Keratinocyte (primary cell): ENCODE measurements at regions not wholly inside any gene's neighbourhood (a gene's known extent, or its start where the extent isn't known, plus 50 kb on each side); places are given as distances from the start of the nearest gene placed in this dataset.

Experiments used
- DNase-seq: peaks from one replicate; pipeline ENCODE4 v3.0.0-alpha.2; 2011; ENCODE audit warnings: low read depth, missing footprints, low spot score
- FAIRE-seq: peaks from 2 replicates; lab custom pipeline; 2011; peaks lifted over from hg19 to GRCh38; lab: Jason Lieb, UNC
- H2AFZ ChIP-seq: 2 replicates; pipeline ENCODE4 v1.6.0; 2012; ENCODE audit warnings: low read length, control low read depth, inconsistent platforms; ENCODE audit not compliant: control insufficient read depth
- H3K27ac ChIP-seq: 2 replicates; pipeline ENCODE4 v1.5.1; 2011; ENCODE audit warnings: low read length; ENCODE audit not compliant: control insufficient read depth, insufficient read depth
- H3K27me3 ChIP-seq: 3 replicates; pipeline ENCODE4 v1.6.0; 2011; ENCODE audit warnings: low read length; ENCODE audit not compliant: control insufficient read depth, insufficient read depth; ENCODE audit errors: extremely low read depth
- H3K36me3 ChIP-seq, 2 experiments: 2 replicates in 1 of 2; 3 replicates in 1 of 2; pipeline ENCODE4 v1.5.1; 2011; ENCODE audit warnings: low read length in 2 of 2, mild to moderate bottlenecking in 1 of 2; ENCODE audit not compliant: control insufficient read depth in 2 of 2, insufficient read depth in 2 of 2; ENCODE audit errors: extremely low read depth in 1 of 2
- H3K4me1 ChIP-seq: 3 replicates; pipeline ENCODE4 v1.5.1; 2011; ENCODE audit warnings: low read length; ENCODE audit not compliant: control insufficient read depth, insufficient read depth; ENCODE audit errors: extremely low read depth
- H3K4me2 ChIP-seq: 3 replicates; pipeline ENCODE4 v1.6.0; 2011; ENCODE audit warnings: low read depth, low read length; ENCODE audit not compliant: control insufficient read depth, insufficient read depth; ENCODE audit errors: extremely low read depth
- H3K4me3 ChIP-seq, 3 experiments: fragments of 200-600 bp in 1 of 3; sonication (generic) in 1 of 3; 2 replicates in 2 of 3; 3 replicates in 1 of 3; pipeline ENCODE4 v1.5.1; 2011 to 2016; ENCODE audit warnings: low read length in 3 of 3, mild to moderate bottlenecking in 3 of 3, control low read depth in 2 of 3, inconsistent platforms in 1 of 3, low read depth in 1 of 3, mixed read lengths in 1 of 3, mixed run types in 1 of 3, moderate library complexity in 1 of 3; ENCODE audit not compliant: control insufficient read depth in 2 of 3, insufficient read depth in 2 of 3; ENCODE audit errors: extremely low read depth in 1 of 3
- H3K79me2 ChIP-seq: 2 replicates; pipeline ENCODE4 v1.6.0; 2012; ENCODE audit warnings: low read length; ENCODE audit not compliant: control insufficient read depth, insufficient read depth
- H3K9ac ChIP-seq: 3 replicates; pipeline ENCODE4 v1.6.0; 2011; ENCODE audit warnings: low read length; ENCODE audit not compliant: control insufficient read depth, insufficient read depth; ENCODE audit errors: extremely low read depth
- H3K9me1 ChIP-seq: 3 replicates; pipeline ENCODE4 v1.6.0; 2011; ENCODE audit warnings: low read length; ENCODE audit not compliant: control insufficient read depth, insufficient read depth; ENCODE audit errors: extremely low read depth
- H3K9me3 ChIP-seq: 2 replicates; pipeline ENCODE4 v1.5.1; 2012; ENCODE audit warnings: low read depth, low read length; ENCODE audit not compliant: control insufficient read depth
- H4K20me1 ChIP-seq: 3 replicates; pipeline ENCODE4 v1.6.0; 2011; ENCODE audit warnings: low read length; ENCODE audit not compliant: control insufficient read depth, insufficient read depth; ENCODE audit errors: extremely low read depth
- EZH2 ChIP-seq: IDR thresholded peaks from one replicate; pipeline ENCODE4 v1.6.1; 2012; ENCODE audit warnings: inconsistent platforms, mild to moderate bottlenecking, low read length, moderate library complexity
- dilution Hi-C: fragments of 300-500 bp; cut with MboI; formaldehyde crosslinking; loops from one replicate; pipeline ENCODE4 v1.7.0; 2020; ENCODE audit warnings: low sequenced_read_pairs; ENCODE audit not compliant: extremely low pct_ligation_motif_present
- TF ChIP-seq, protein P1 (sequence below), 3 experiments: IDR thresholded peaks in 1 of 3; conservative IDR thresholded peaks in 1 of 3; optimal IDR thresholded peaks in 1 of 3; 2 replicates in 2 of 3; 3 replicates in 1 of 3; pipeline versions ENCODE3 to v1.5.1; 2011; ENCODE audit warnings: low read length in 3 of 3, mild to moderate bottlenecking in 3 of 3, moderate library complexity in 2 of 3, control low read depth in 1 of 3, inconsistent platforms in 1 of 3; ENCODE audit not compliant: insufficient read depth in 2 of 3; ENCODE audit errors: extremely low read depth in 1 of 3

- Histone ChIP-seq H3K4me1 (no peaks in the 10 kb centered on the region), H2AFZ (no peak overlapping the region), H3K27me3 (no peaks in the 10 kb centered on the region), H3K36me3 (no peaks in the 10 kb centered on the region), H3K4me3 (no peak overlapping the region), H3K9me3 (no peaks in the 10 kb centered on the region), H3K79me2 (no peaks in the 10 kb centered on the region), H3K4me2 (no peak overlapping the region), H3K27ac (no peak overlapping the region), H3K9me1 (no peaks in the 10 kb centered on the region), H3K9ac (no peak overlapping the region), H4K20me1 (no peaks in the 10 kb centered on the region)
- DNase-seq (no peak), FAIRE-seq (no peak)
- dilution Hi-C loops: no loop called here
- no peak for TF ChIP-seq EZH2
- TF ChIP-seq, protein P1, sequence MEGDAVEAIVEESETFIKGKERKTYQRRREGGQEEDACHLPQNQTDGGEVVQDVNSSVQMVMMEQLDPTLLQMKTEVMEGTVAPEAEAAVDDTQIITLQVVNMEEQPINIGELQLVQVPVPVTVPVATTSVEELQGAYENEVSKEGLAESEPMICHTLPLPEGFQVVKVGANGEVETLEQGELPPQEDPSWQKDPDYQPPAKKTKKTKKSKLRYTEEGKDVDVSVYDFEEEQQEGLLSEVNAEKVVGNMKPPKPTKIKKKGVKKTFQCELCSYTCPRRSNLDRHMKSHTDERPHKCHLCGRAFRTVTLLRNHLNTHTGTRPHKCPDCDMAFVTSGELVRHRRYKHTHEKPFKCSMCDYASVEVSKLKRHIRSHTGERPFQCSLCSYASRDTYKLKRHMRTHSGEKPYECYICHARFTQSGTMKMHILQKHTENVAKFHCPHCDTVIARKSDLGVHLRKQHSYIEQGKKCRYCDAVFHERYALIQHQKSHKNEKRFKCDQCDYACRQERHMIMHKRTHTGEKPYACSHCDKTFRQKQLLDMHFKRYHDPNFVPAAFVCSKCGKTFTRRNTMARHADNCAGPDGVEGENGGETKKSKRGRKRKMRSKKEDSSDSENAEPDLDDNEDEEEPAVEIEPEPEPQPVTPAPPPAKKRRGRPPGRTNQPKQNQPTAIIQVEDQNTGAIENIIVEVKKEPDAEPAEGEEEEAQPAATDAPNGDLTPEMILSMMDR (optimal IDR thresholded peaks at IDR 0.05 in 1 of 3, IDR thresholded peaks at IDR 0.05 in 1 of 3, conservative IDR thresholded peaks at IDR 0.05 in 1 of 3; ENCODE audit: extremely low read depth in 1 of 3, insufficient read depth in 2 of 3, low read length in 3 of 3): no peak
These were observed 306.4 kb upstream of the TBX3 start for GRCh38 chr12:114990381-114990780.

DNA sequence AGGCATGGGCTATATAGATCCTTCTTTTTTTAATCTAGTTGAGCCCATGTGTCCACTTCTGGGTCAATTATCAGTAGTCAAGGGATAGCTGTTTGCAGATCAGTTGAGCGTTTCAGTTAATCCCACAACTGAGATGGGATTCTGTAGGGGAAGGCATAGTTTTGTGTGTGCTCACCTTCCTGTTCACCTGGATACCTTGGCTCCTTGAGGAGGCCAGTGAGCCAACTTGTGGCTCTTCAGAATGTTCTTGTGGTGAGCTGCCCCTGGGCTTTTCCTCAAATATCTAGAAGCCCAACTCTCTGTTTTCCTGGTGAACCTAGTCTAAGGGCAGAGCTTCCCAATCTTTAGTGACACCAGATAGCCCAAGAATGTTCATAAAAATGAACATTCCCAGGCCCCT lies 302.9 kb upstream of the TBX3 start:
- no peaks in the 10 kb centered on the region for H3K4me1 ChIP-seq
- H4K20me1 ChIP-seq: no peaks in the 10 kb centered on the region
- H3K27me3 ChIP-seq: no peaks in the 10 kb centered on the region
- dilution Hi-C loops: no loop called here
- DNase-seq: no peak
- no peak overlapping the region for H2AFZ ChIP-seq
- H3K9ac ChIP-seq: no peak overlapping the region
- TF ChIP-seq EZH2: no peak
- TF ChIP-seq, protein P1 (optimal IDR thresholded peaks at IDR 0.05 in 1 of 3, IDR thresholded peaks at IDR 0.05 in 1 of 3, conservative IDR thresholded peaks at IDR 0.05 in 1 of 3; ENCODE audit: extremely low read depth in 1 of 3, insufficient read depth in 2 of 3, low read length in 3 of 3): no peak
- H3K79me2 ChIP-seq: no peaks in the 10 kb centered on the region
- H3K4me2 ChIP-seq: no peak overlapping the region
- H3K9me3 ChIP-seq: no peaks in the 10 kb centered on the region
- FAIRE-seq: no peak
- no peak overlapping the region for H3K27ac ChIP-seq
- H3K36me3 ChIP-seq: no peaks in the 10 kb centered on the region
- H3K9me1 ChIP-seq: no peaks in the 10 kb centered on the region
- no peak overlapping the region for H3K4me3 ChIP-seq
